Thymus (tissue), 11 donors: ENCODE measurements at regions not wholly inside any gene's neighbourhood (a gene's known extent, or its start where the extent isn't known, plus 50 kb on each side); places are given as distances from the start of the nearest gene placed in this dataset.

ENCODE experiments used
- DNase-seq, 9 donors: peaks; one replicate each; pipeline ENCODE4 v3.0.0-alpha.2; 2013; ENCODE audit warnings: low spot score in 9 of 9, low read depth in 6 of 9, missing footprints in 1 of 9
- H3K27ac ChIP-seq, 2 donors: one replicate each; pipeline ENCODE4 v1.5.1; 2013; ENCODE audit warnings: control low read depth in 1 of 2, low read depth in 1 of 2, low read length in 1 of 2, mild to moderate bottlenecking in 1 of 2, moderate library complexity in 1 of 2
- H3K27me3 ChIP-seq, 2 donors: one replicate each; pipeline ENCODE4 v1.5.1; 2013; ENCODE audit warnings: low read length in 1 of 2; ENCODE audit not compliant: control insufficient read depth in 2 of 2, insufficient read depth in 1 of 2
- H3K36me3 ChIP-seq, 2 donors: one replicate each; pipeline ENCODE4 v1.5.1; 2013; ENCODE audit warnings: low read length in 1 of 2, mild to moderate bottlenecking in 1 of 2, moderate library complexity in 1 of 2; ENCODE audit not compliant: control insufficient read depth in 2 of 2, insufficient read depth in 2 of 2
- H3K4me1 ChIP-seq, 2 donors: one replicate each; pipeline ENCODE4 v1.5.1; 2013; ENCODE audit warnings: low read length in 2 of 2; ENCODE audit not compliant: control insufficient read depth in 2 of 2, insufficient read depth in 2 of 2
- H3K4me3 ChIP-seq, 2 donors: one replicate each; pipeline ENCODE4 v1.5.1; 2013; ENCODE audit warnings: low read length in 2 of 2, control low read depth in 1 of 2, mild to moderate bottlenecking in 1 of 2
- H3K9me3 ChIP-seq, 2 donors: one replicate each; pipeline ENCODE4 v1.5.1; 2013; ENCODE audit warnings: low read length in 1 of 2, mild to moderate bottlenecking in 1 of 2; ENCODE audit not compliant: control insufficient read depth in 2 of 2, insufficient read depth in 1 of 2
- WGBS: extraction: QIAGEN DNeasy Blood & Tissue Kit; methylation state at CpG from one replicate; pipeline ENCODE4 v1.1.7; 2013; 5-methylcytosine and 5-hydroxymethylcytosine counted together
- donor health status: healthy.

DNA sequence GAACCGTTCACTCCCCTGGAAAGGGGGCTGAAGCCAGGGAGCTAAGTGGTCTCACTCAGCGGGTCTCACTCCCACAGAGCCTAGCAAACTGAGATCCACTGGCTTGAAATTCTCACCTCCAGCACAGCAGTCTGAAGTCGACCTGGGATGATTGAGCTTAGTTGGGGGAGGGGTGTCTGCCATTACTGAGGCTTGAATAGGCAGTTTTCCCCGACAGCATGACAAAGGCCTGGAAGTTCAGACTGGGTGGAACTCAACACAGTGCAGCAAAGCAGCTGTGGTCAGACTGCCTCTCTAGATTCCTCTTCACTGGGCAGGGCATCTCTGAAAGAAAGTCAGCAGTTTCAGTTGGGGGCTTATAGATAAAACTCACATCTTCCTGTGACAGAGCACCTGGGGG lies 292.5 kb downstream of the NUP35 start:
- WGBS, result 75% methylated on average over 4 of the region's 4 CpGs
- H3K4me1 ChIP-seq, result no peaks in the 10 kb centered on the region
- H3K27me3 ChIP-seq, result no peaks in the 10 kb centered on the region
- no peaks in the 10 kb centered on the region for H3K36me3 ChIP-seq
- H3K27ac ChIP-seq, result no peak overlapping the region
- H3K9me3 ChIP-seq, result peaks cover 0 to 11% of the 10 kb centered on the region in 2 donors
- DNase-seq, result no peak
- no peak overlapping the region for H3K4me3 ChIP-seq

DNA sequence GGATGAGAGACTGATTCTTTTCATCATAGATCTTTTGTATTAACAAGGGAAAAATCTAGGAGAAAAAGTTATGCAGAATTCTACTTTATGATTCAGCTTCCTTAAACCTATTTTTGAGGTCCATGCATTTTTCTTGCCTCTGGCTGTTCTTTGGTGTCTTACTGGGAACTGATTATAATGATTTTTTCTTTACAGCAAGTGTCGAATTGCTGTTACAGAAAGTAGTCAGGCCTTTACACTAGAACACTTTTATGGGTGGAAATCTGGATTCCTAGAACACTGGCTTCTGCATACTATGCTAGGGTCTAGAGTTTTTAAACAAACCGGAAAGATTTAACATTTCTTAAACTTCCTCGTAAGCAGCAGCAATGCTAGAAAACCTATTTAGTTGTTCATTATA lies 302.6 kb downstream of the NUP35 start:
- no peaks in the 10 kb centered on the region for H3K4me1 ChIP-seq
- no peaks in the 10 kb centered on the region for H3K27me3 ChIP-seq
- H3K9me3 ChIP-seq, result no peaks in the 10 kb centered on the region
- no peak overlapping the region for H3K27ac ChIP-seq
- WGBS, result 91% methylated on average over 3 of the region's 3 CpGs
- DNase-seq, result no peak
- H3K4me3 ChIP-seq, result no peak overlapping the region
- H3K36me3 ChIP-seq, result no peaks in the 10 kb centered on the region

GRCh38 chr2:183427558-183427957 lies 303.3 kb downstream of the NUP35 start:
- Histone ChIP-seq H3K9me3 (no peaks in the 10 kb centered on the region), H3K27me3 (no peaks in the 10 kb centered on the region), H3K27ac (no peak overlapping the region), H3K4me3 (no peak overlapping the region), H3K36me3 (no peaks in the 10 kb centered on the region), H3K4me1 (no peaks in the 10 kb centered on the region)
- DNase-seq, result no peak
- WGBS, result 92% methylated on average over 3 of the region's 3 CpGs

- Histone ChIP-seq H3K27me3 (no peaks in the 10 kb centered on the region), H3K27ac (no peak overlapping the region), H3K36me3 (no peaks in the 10 kb centered on the region), H3K9me3 (no peaks in the 10 kb centered on the region), H3K4me1 (no peaks in the 10 kb centered on the region), H3K4me3 (no peak overlapping the region)
- DNase-seq, result no peak
Observed at GRCh38 chr2:183428881-183429280, 304.6 kb downstream of the NUP35 start.

- WGBS, result 92% methylated on average over 2 of the region's 2 CpGs
- Histone ChIP-seq H3K9me3 (no peaks in the 10 kb centered on the region), H3K4me1 (no peaks in the 10 kb centered on the region), H3K27me3 (no peaks in the 10 kb centered on the region), H3K27ac (no peak overlapping the region), H3K4me3 (no peak overlapping the region), H3K36me3 (no peaks in the 10 kb centered on the region)
- DNase-seq, result no peak
Observed at GRCh38 chr2:183438541-183438940, 314.3 kb downstream of the NUP35 start.

DNA sequence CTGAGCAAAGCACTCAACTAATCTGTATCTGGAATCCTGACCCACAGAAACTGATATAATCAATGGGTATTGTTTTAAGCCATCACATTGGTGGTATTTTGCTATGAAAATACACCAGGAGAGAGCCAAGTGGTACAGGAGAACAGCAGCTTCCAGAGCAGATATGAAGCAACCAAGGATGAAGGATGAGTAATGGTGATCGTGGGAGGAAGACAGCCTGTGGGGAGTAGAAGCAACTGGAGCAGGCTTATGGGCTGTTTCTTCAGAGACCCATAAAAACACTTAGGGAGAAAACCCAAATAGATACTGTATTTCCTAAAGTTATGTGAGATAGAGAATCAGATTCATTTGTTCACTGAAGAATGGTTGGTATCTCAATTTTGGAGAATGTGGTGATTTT lies 330.8 kb downstream of the NUP35 start:
- H3K4me1 ChIP-seq, result no peaks in the 10 kb centered on the region
- H3K36me3 ChIP-seq, result no peaks in the 10 kb centered on the region
- H3K27me3 ChIP-seq, result no peaks in the 10 kb centered on the region
- 75% methylated on average over 1 of the region's 1 CpG for WGBS
- no peak overlapping the region for H3K4me3 ChIP-seq
- H3K9me3 ChIP-seq, result no peaks in the 10 kb centered on the region
- no peak overlapping the region for H3K27ac ChIP-seq
- no peak for DNase-seq

DNA sequence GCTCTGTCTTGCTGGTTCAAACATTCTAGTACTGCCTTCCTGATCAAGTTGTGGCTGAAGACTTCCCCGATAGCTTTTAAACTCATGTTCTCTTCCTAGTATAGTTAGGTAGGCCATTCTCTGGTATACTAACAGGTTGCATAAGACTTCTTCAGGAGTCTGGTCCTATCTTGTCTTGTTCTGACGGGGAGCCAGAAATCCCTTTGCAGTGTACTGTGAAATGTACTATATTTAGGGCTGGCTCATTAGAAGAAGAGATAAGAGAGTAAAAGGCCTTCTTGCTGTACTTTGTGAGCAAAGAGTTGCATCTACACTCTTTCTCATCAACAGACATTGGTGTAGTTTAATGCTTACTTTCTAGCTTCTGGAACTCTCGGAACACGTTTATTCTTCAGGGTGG lies 331.9 kb downstream of the NUP35 start:
- H3K27me3 ChIP-seq, result no peaks in the 10 kb centered on the region
- 96% methylated on average over 4 of the region's 4 CpGs for WGBS
- H3K9me3 ChIP-seq, result no peaks in the 10 kb centered on the region
- no peaks in the 10 kb centered on the region for H3K4me1 ChIP-seq
- H3K27ac ChIP-seq, result no peak overlapping the region
- DNase-seq, result no peak
- no peaks in the 10 kb centered on the region for H3K36me3 ChIP-seq
- H3K4me3 ChIP-seq, result no peak overlapping the region

- 83% methylated on average over 3 of the region's 3 CpGs for WGBS
- Histone ChIP-seq H3K27me3 (no peaks in the 10 kb centered on the region), H3K27ac (no peak overlapping the region), H3K4me1 (no peaks in the 10 kb centered on the region), H3K4me3 (no peak overlapping the region), H3K9me3 (no peaks in the 10 kb centered on the region), H3K36me3 (no peaks in the 10 kb centered on the region)
- DNase-seq, result no peak
Observed at GRCh38 chr2:183458460-183458859, 334.2 kb downstream of the NUP35 start.

- Histone ChIP-seq H3K36me3 (no peaks in the 10 kb centered on the region), H3K4me1 (no peaks in the 10 kb centered on the region), H3K4me3 (no peak overlapping the region), H3K27me3 (no peaks in the 10 kb centered on the region), H3K9me3 (no peaks in the 10 kb centered on the region), H3K27ac (no peak overlapping the region)
- DNase-seq, result no peak
- 77% methylated on average over 4 of the region's 4 CpGs for WGBS
Observed at GRCh38 chr2:183459466-183459865, 335.2 kb downstream of the NUP35 start.

GRCh38 chr2:183463821-183464220 lies 339.6 kb downstream of the NUP35 start:
- DNase-seq, result no peak
- 91% methylated on average over 1 of the region's 1 CpG for WGBS

More at GRCh38 chr2:183463821-183464220, 339.6 kb downstream of the NUP35 start:
- H3K27ac ChIP-seq, result no peak overlapping the region
- no peaks in the 10 kb centered on the region for H3K4me1 ChIP-seq
- H3K4me3 ChIP-seq, result no peak overlapping the region
- no peaks in the 10 kb centered on the region for H3K9me3 ChIP-seq
- no peaks in the 10 kb centered on the region for H3K27me3 ChIP-seq
- no peaks in the 10 kb centered on the region for H3K36me3 ChIP-seq
